T-helper 2 cell treated with Interferon-gamma antibody and Interleukin-4, amounts not matched to agents 100 ng/mL and 5 ng/mL, for 36 hours (primary cell): ENCODE measurements at regions not wholly inside any gene's neighbourhood (a gene's known extent, or its start where the extent isn't known, plus 50 kb on each side); places are given as distances from the start of the nearest gene placed in this dataset.

Experiments
- intact Hi-C: fragments of 100-400 bp; cut with micrococcal nuclease; formaldehyde crosslinking; loops from one replicate; pipeline ENCODE4 v1.15.1; 2023

- intact Hi-C loops: loop anchor here (5.0 kb wide), 1 partner anchor 306 kb away; no protein-coding TSS in a partner anchor
Observed at GRCh38 chr4:182141061-182141460, 102.1 kb upstream of the TENM3 start.

GRCh38 chr4:182142176-182143085 lies 100.8 kb upstream of the TENM3 start:
- intact Hi-C loops: loop anchor here (5.0 kb wide), 1 partner anchor 305 kb away; no protein-coding TSS in a partner anchor

- intact Hi-C loops: loop anchor here (5.0 kb wide), 1 partner anchor 304 kb away; no protein-coding TSS in a partner anchor
Observed at GRCh38 chr4:182143086-182143821, 99.9 kb upstream of the TENM3 start.

- intact Hi-C loops: loop anchor here (5.0 kb wide), 1 partner anchor 303 kb away; no protein-coding TSS in a partner anchor
Observed at GRCh38 chr4:182143822-182144625, 99.2 kb upstream of the TENM3 start.

- intact Hi-C loops: loop anchor here (5.0 kb wide), 1 partner anchor 303 kb away; no protein-coding TSS in a partner anchor
Observed at GRCh38 chr4:182144626-182145333, 98.4 kb upstream of the TENM3 start.

GRCh38 chr4:182145334-182145905 lies 97.8 kb upstream of the TENM3 start:
- intact Hi-C loops: no loop called here

GRCh38 chr4:182147391-182147790 lies 95.8 kb upstream of the TENM3 start:
- intact Hi-C loops: no loop called here

GRCh38 chr4:182150645-182151044 lies 92.6 kb upstream of the TENM3 start:
- intact Hi-C loops: no loop called here

GRCh38 chr4:182155806-182156205 lies 87.4 kb upstream of the TENM3 start:
- intact Hi-C loops: no loop called here

GRCh38 chr4:182163180-182163579 lies 80.0 kb upstream of the TENM3 start:
- intact Hi-C loops: no loop called here

- intact Hi-C loops: no loop called here
Observed at GRCh38 chr4:182169572-182169971, 73.6 kb upstream of the TENM3 start.

GRCh38 chr4:182169987-182170386 lies 73.2 kb upstream of the TENM3 start:
- intact Hi-C loops: no loop called here

GRCh38 chr4:182170417-182170935 lies 72.7 kb upstream of the TENM3 start:
- intact Hi-C loops: no loop called here

- intact Hi-C loops: no loop called here
Observed at GRCh38 chr4:182174979-182175378, 68.2 kb upstream of the TENM3 start.

GRCh38 chr4:182175788-182176519 lies 67.2 kb upstream of the TENM3 start:
- intact Hi-C loops: no loop called here

GRCh38 chr4:182177166-182177565 lies 66.0 kb upstream of the TENM3 start:
- intact Hi-C loops: no loop called here

GRCh38 chr4:182179105-182179504 lies 64.1 kb upstream of the TENM3 start:
- intact Hi-C loops: no loop called here

- intact Hi-C loops: no loop called here
Observed at GRCh38 chr4:182179751-182180150, 63.5 kb upstream of the TENM3 start.

- intact Hi-C loops: no loop called here
Observed at GRCh38 chr4:182185491-182185890, 57.7 kb upstream of the TENM3 start.
